HFFc6 (cell line): ENCODE measurements at regions not wholly inside any gene's neighbourhood (a gene's known extent, or its start where the extent isn't known, plus 50 kb on each side); places are given as distances from the start of the nearest gene placed in this dataset.

Experiments
- DNase-seq: peaks from one replicate; pipeline ENCODE4 v3.0.0-alpha.2; 2018
- H3K27ac Mint-ChIP-seq: 2 replicates; pipeline ENCODE4 v1.8.0; 2020; ENCODE audit warnings: mild to moderate bottlenecking, mixed read lengths
- H3K27me3 Mint-ChIP-seq: 2 replicates; pipeline ENCODE4 v1.8.0; 2021; ENCODE audit warnings: mild to moderate bottlenecking, moderate library complexity, mixed read lengths; ENCODE audit not compliant: insufficient read depth
- H3K36me3 Mint-ChIP-seq: 2 replicates; pipeline ENCODE4 v1.8.0; 2021; ENCODE audit warnings: low read depth, mixed read lengths
- H3K4me1 Mint-ChIP-seq: 2 replicates; pipeline ENCODE4 v1.8.0; 2020; ENCODE audit warnings: low read depth, mixed read lengths
- H3K4me3 Mint-ChIP-seq: 2 replicates; pipeline ENCODE4 v1.8.0; 2020; ENCODE audit warnings: mild to moderate bottlenecking, moderate library complexity, mixed read lengths
- H3K9me3 Mint-ChIP-seq: 2 replicates; pipeline ENCODE4 v1.8.0; 2020; ENCODE audit warnings: mild to moderate bottlenecking, mixed read lengths
- CTCF ChIP-seq: fragments of 200-600 bp; sonication (generic); IDR thresholded peaks from 2 replicates; pipeline ENCODE4 v1.5.0; 2021; ENCODE audit warnings: antibody characterized with exemption, mild to moderate bottlenecking

- H3K27me3 Mint-ChIP-seq, result no peaks in the 10 kb centered on the region; the same call in 1 of the 2 replicates
- TF ChIP-seq CTCF, result no peak
- H3K4me1 Mint-ChIP-seq, result peaks cover 36% of the 10 kb centered on the region
- peak overlapping the region; percentile 69 for H3K27ac Mint-ChIP-seq
- H3K9me3 Mint-ChIP-seq, result no peaks in the 10 kb centered on the region
- H3K36me3 Mint-ChIP-seq, result no peaks in the 10 kb centered on the region
- DNase-seq, result no peak
- H3K4me3 Mint-ChIP-seq, result peak overlapping the region; percentile 43
Measured at GRCh38 chr2:34104601-34105000, 505.5 kb upstream of the FAM98A start.

GRCh38 chr2:34103437-34103836, 504.3 kb upstream of the FAM98A start:
- Mint-ChIP-seq H3K4me1 (peaks cover 36% of the 10 kb centered on the region), H3K9me3 (no peaks in the 10 kb centered on the region), H3K27me3 (no peaks in the 10 kb centered on the region), H3K36me3 (no peaks in the 10 kb centered on the region), H3K4me3 (no peak overlapping the region), H3K27ac (no peak overlapping the region)
- TF ChIP-seq CTCF, result no peak
- DNase-seq, result no peak

DNA sequence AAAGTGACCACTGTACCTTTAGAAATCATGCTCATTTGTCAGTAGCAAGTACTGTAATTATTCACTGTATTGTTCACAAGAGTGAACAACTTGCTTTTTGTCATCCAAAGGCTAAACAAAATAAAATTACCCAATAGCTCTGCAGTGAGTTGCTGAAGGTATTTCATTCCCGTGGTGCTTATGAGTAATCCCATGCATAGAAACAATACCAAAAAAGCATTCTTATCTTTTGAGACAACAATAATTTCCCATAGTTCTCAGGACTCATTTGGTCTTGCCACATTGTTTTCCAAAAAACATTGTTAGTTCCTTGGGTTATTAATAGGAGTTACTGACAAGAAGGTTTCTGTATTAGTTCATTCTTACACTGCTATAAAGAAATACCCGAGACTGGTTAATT, 503.2 kb upstream of the FAM98A start:
- no peak for TF ChIP-seq CTCF
- Mint-ChIP-seq H3K36me3 (no peaks in the 10 kb centered on the region), H3K27ac (no peak overlapping the region), H3K4me1 (peaks cover 36% of the 10 kb centered on the region), H3K27me3 (no peaks in the 10 kb centered on the region), H3K4me3 (no peak overlapping the region), H3K9me3 (no peaks in the 10 kb centered on the region)
- peak; percentile 4 for DNase-seq

- no peaks in the 10 kb centered on the region for H3K9me3 Mint-ChIP-seq
- no peak for DNase-seq
- H3K27ac Mint-ChIP-seq, result no peak overlapping the region
- no peak overlapping the region for H3K4me3 Mint-ChIP-seq
- H3K4me1 Mint-ChIP-seq, result peaks cover 12% of the 10 kb centered on the region
- TF ChIP-seq CTCF, result no peak
- no peaks in the 10 kb centered on the region for H3K27me3 Mint-ChIP-seq
- H3K36me3 Mint-ChIP-seq, result no peaks in the 10 kb centered on the region
Measured at GRCh38 chr2:34099377-34099776, 500.3 kb upstream of the FAM98A start.

GRCh38 chr2:34098256-34098655, 499.2 kb upstream of the FAM98A start:
- H3K27ac Mint-ChIP-seq, result no peak overlapping the region

More at GRCh38 chr2:34098256-34098655, 499.2 kb upstream of the FAM98A start:
- DNase-seq, result no peak
- H3K4me1 Mint-ChIP-seq, result peaks cover 6% of the 10 kb centered on the region
- H3K27me3 Mint-ChIP-seq, result no peaks in the 10 kb centered on the region
- TF ChIP-seq CTCF, result no peak
- no peaks in the 10 kb centered on the region for H3K9me3 Mint-ChIP-seq
- no peaks in the 10 kb centered on the region for H3K36me3 Mint-ChIP-seq
- no peak overlapping the region for H3K4me3 Mint-ChIP-seq
